ENCODE measurements at regions not wholly inside any gene's neighbourhood (a gene's known extent, or its start where the extent isn't known, plus 50 kb on each side); places are given as distances from the start of the nearest gene placed in this dataset.

DNA sequence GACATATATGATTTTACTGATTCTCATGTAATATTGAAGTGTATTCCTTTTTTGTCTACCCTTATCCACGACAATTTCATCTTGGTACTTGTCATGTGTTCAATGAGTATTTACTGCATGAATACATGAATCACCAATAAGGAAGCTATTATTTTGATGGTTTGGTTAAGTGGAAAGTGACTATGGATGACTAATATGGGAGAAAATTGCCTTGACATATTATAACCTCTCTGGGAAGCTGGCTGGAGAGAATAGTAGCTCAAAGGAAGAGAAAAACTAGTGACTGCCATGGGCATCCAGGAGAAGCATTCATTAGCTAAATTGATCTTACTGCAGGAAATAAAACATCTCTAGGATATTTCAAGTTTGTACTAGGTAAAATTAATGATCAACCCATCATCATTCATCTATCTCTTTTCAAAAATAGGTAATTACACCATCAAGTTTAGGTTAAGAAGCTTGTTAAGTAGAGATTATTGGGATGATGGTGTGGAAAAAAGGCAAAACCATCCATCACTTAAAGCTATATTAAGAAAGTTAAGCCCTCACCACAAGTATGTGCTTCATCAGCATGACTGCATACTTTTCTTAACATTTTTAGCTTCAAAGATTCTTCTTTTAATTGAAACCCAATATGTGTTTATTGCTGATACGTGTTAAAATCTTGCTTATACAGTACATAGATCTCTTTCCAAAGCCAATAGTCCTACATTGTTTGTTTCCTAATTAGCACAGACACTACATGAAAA, 455.2 kb upstream of the ARPP21 start:
- intact Hi-C loops (cut with micrococcal nuclease), result no loop called here
- H3K4me2 ChIP-seq (ENCODE audit: insufficient read depth, low read length), result no peak overlapping the region

GRCh38 chr3:35184775-35185174, 454.6 kb upstream of the ARPP21 start:
- no peaks in the 10 kb centered on the region for H3K27me3 ChIP-seq (ENCODE audit: control insufficient read depth in 2 of 2, insufficient read depth in 2 of 2, low read length in 2 of 2)
- dilution Hi-C loops (cut with MboI; ENCODE audit: extremely low pct_ligation_motif_present, low sequenced_read_pairs), result no loop called here
- TF ChIP-seq, protein P1, sequence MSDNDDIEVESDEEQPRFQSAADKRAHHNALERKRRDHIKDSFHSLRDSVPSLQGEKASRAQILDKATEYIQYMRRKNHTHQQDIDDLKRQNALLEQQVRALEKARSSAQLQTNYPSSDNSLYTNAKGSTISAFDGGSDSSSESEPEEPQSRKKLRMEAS (IDR thresholded peaks at IDR 0.05; ENCODE audit: insufficient read depth, insufficient read length), result no peak
- TF ChIP-seq POLR2AphosphoS5 (IDR thresholded peaks at IDR 0.05; ENCODE audit: insufficient read depth, low read depth, low read length) (no peak), POLR2A (IDR thresholded peaks at IDR 0.05; ENCODE audit: low read depth, low read length) (no peak), MYC (IDR thresholded peaks at IDR 0.05; ENCODE audit: low read depth, low read length) (no peak), FOS (IDR thresholded peaks at IDR 0.05; ENCODE audit: borderline replicate concordance, insufficient read depth, low read length) (no peak), JUN (IDR thresholded peaks at IDR 0.05; ENCODE audit: borderline replicate concordance, insufficient read depth, insufficient read length, low read depth) (no peak), EZH2 (IDR thresholded peaks at IDR 0.05; ENCODE audit: borderline replicate concordance, low read depth, low read length, severe bottlenecking) (no peak), GATA2 (IDR thresholded peaks at IDR 0.05; ENCODE audit: insufficient read depth, insufficient read length, low read depth, low read length) (no peak)
- TF ChIP-seq, protein P2, sequence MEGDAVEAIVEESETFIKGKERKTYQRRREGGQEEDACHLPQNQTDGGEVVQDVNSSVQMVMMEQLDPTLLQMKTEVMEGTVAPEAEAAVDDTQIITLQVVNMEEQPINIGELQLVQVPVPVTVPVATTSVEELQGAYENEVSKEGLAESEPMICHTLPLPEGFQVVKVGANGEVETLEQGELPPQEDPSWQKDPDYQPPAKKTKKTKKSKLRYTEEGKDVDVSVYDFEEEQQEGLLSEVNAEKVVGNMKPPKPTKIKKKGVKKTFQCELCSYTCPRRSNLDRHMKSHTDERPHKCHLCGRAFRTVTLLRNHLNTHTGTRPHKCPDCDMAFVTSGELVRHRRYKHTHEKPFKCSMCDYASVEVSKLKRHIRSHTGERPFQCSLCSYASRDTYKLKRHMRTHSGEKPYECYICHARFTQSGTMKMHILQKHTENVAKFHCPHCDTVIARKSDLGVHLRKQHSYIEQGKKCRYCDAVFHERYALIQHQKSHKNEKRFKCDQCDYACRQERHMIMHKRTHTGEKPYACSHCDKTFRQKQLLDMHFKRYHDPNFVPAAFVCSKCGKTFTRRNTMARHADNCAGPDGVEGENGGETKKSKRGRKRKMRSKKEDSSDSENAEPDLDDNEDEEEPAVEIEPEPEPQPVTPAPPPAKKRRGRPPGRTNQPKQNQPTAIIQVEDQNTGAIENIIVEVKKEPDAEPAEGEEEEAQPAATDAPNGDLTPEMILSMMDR (IDR thresholded peaks at IDR 0.05; ENCODE audit: extremely low read depth in 1 of 2, insufficient read depth in 1 of 2, low read depth in 1 of 2, low read length in 2 of 2), result no peak
- no peaks in the 10 kb centered on the region for H3K4me1 ChIP-seq (ENCODE audit: control insufficient read depth, extremely low read depth, insufficient read depth, low read length)
- H3K27ac ChIP-seq (ENCODE audit: insufficient read depth, low read depth, low read length), result no peak overlapping the region
- H3K9me3 ChIP-seq (replicated peaks; ENCODE audit: control insufficient read depth, insufficient read depth, low read length), result no peaks in the 10 kb centered on the region
- CTCF ChIA-PET, result no interaction called here
- H3K4me3 ChIP-seq (replicated peaks in 1 of 3; ENCODE audit: insufficient read depth in 1 of 3, low read depth in 1 of 3, low read length in 3 of 3), result no peak overlapping the region
- H3K4me2 ChIP-seq (ENCODE audit: insufficient read depth, low read length), result no peak overlapping the region
- H2AFZ ChIP-seq (ENCODE audit: low read depth, low read length), result no peak overlapping the region
- no peaks in the 10 kb centered on the region for H3K79me2 ChIP-seq (ENCODE audit: control insufficient read depth, insufficient read depth, low read length)
- no peaks in the 10 kb centered on the region for H3K9me1 ChIP-seq (replicated peaks; ENCODE audit: control insufficient read depth, extremely low read depth, insufficient read depth, low read length)
- intact Hi-C loops (cut with micrococcal nuclease), result no loop called here
- no peak overlapping the region for H3K9ac ChIP-seq (replicated peaks; ENCODE audit: extremely low read depth, insufficient read depth, low read length)
- BruUV-seq (replicated peaks), result no TSS peak
- FAIRE-seq (no peak), DNase-seq (ENCODE audit: low read depth, low spot score) (no peak)
- no peaks in the 10 kb centered on the region for H3K36me3 ChIP-seq (ENCODE audit: control insufficient read depth in 2 of 2, extremely low read depth in 1 of 2, insufficient read depth in 2 of 2, low read length in 2 of 2)
- H4K20me1 ChIP-seq (replicated peaks; ENCODE audit: control insufficient read depth, extremely low read depth, insufficient read depth, low read length), result no peaks in the 10 kb centered on the region
- POLR2A ChIA-PET, result no interaction called here

More for the DNA sequence above, 455.2 kb upstream of the ARPP21 start:
- ChIA-PET CTCF (no interaction called here), POLR2A (no interaction called here)
- Histone ChIP-seq H3K4me1 (ENCODE audit: control insufficient read depth, extremely low read depth, insufficient read depth, low read length) (no peaks in the 10 kb centered on the region), H3K27me3 (ENCODE audit: control insufficient read depth in 2 of 2, insufficient read depth in 2 of 2, low read length in 2 of 2) (no peaks in the 10 kb centered on the region), H3K9me1 (replicated peaks; ENCODE audit: control insufficient read depth, extremely low read depth, insufficient read depth, low read length) (no peaks in the 10 kb centered on the region), H2AFZ (ENCODE audit: low read depth, low read length) (no peak overlapping the region), H3K79me2 (ENCODE audit: control insufficient read depth, insufficient read depth, low read length) (no peaks in the 10 kb centered on the region), H3K27ac (ENCODE audit: insufficient read depth, low read depth, low read length) (no peak overlapping the region), H3K9ac (replicated peaks; ENCODE audit: extremely low read depth, insufficient read depth, low read length) (no peak overlapping the region), H4K20me1 (replicated peaks; ENCODE audit: control insufficient read depth, extremely low read depth, insufficient read depth, low read length) (no peaks in the 10 kb centered on the region), H3K36me3 (ENCODE audit: control insufficient read depth in 2 of 2, extremely low read depth in 1 of 2, insufficient read depth in 2 of 2, low read length in 2 of 2) (no peaks in the 10 kb centered on the region), H3K9me3 (replicated peaks; ENCODE audit: control insufficient read depth, insufficient read depth, low read length) (no peaks in the 10 kb centered on the region), H3K4me3 (replicated peaks in 1 of 3; ENCODE audit: insufficient read depth in 1 of 3, low read depth in 1 of 3, low read length in 3 of 3) (no peak overlapping the region)
- dilution Hi-C loops (cut with MboI; ENCODE audit: extremely low pct_ligation_motif_present, low sequenced_read_pairs), result no loop called here
- DNase-seq (ENCODE audit: low read depth, low spot score), result no peak
- no TSS peak for BruUV-seq (replicated peaks)
- TF ChIP-seq, protein P1 (IDR thresholded peaks at IDR 0.05; ENCODE audit: insufficient read depth, insufficient read length), result no peak
- TF ChIP-seq GATA2 (IDR thresholded peaks at IDR 0.05; ENCODE audit: insufficient read depth, insufficient read length, low read depth, low read length) (no peak), MYC (IDR thresholded peaks at IDR 0.05; ENCODE audit: low read depth, low read length) (no peak)
- no peak for FAIRE-seq

Measured in endothelial cell of umbilical vein (primary cell).